Glomerular visceral epithelial cell (primary cell): ENCODE measurements at regions not wholly inside any gene's neighbourhood (a gene's known extent, or its start where the extent isn't known, plus 50 kb on each side); places are given as distances from the start of the nearest gene placed in this dataset.
"Not testable (repeated sequence)": the region's sequence is repeated elsewhere in the genome, so short reads cannot be mapped to it uniquely, and the experiment has no call there.

Experiments
- DNase-seq: peaks from one replicate; pipeline ENCODE4 v3.0.0-alpha.2; 2016; ENCODE audit errors: extremely low spot score

DNA sequence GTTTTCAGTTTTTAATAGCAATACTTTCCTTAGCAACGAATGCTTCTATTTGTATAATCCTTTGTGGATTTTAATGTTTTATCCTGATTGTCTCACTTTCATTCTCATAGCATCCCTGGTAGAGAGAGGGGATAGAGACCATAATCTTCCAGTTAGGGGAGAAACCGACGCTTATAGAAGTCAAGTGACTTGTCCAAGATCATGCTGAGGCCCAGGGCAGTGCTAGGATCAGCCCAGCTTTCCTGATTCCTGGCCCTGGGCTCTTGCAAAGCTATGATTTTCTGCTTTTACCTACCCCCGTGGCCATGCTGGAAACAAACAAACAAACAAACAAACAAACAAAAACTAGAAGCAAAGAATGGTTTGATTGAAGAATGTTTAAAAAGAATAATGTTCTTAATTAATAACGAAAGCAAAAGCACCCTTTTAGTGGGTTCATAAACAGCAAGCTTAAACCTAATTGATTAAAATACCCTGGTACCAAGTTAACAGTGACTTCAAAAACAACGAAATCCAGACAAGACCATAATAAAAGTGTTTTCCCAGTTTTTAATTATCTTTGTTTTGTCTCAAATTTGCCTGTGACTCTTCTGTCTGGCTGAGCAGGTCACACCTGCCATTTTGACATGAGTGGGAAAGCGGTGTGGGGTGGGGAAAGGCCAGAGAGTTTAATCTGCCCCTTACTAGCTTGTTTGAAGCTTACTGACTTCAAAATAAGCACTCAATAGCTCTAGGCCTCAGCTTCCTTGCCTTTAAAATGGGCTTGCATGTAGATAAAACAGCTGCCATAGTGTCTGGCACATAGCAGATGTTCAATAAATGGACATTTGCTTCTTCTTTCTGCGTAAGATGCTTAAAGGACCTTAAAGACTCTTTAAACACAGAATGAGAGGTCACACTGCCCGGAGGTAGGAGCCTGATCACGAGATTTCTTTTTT is 116.6 kb upstream of the MYCN start:
- no peak for DNase-seq

GRCh38 chr2:15824467-15824866 is 115.9 kb upstream of the MYCN start:
- not testable (repeated sequence) for DNase-seq

DNA sequence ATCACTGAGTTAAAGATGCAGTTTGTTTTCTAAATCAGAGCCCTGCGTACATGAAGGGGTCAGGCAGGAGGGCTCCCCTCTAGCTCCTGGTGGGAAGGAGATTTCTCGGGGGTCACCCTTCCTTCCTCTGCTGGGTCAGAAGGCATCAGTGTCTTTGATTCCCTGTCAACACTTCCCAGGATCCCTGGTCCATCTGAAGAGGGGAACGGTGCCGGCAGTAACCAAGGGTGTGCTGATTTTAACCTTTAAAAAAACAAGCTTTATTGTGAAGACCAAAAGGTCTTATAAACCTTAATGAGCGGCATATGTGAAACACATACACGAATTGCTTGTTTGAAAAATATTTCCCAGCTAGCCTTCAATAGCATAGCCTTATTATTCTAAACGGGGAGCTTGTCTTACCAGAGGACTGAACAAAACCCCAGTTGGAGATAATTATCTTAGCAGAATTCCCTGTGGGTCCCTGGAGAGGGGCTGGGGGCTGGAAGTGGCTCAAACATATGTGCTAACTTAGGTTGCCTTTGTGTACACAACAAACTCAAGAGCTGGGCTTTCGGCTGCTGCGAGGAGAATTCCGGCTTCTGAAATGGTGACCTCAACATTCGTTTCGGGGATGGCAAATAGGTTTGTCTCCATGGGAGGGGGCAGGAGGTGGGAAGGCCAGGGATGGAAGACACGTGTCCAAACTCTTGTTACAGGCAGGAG is 114.9 kb upstream of the MYCN start:
- DNase-seq = no peak

GRCh38 chr2:15826273-15826717 is 114.1 kb upstream of the MYCN start:
- no peak for DNase-seq

- no peak for DNase-seq
These were observed 113.3 kb upstream of the MYCN start for GRCh38 chr2:15827001-15827400.

DNA sequence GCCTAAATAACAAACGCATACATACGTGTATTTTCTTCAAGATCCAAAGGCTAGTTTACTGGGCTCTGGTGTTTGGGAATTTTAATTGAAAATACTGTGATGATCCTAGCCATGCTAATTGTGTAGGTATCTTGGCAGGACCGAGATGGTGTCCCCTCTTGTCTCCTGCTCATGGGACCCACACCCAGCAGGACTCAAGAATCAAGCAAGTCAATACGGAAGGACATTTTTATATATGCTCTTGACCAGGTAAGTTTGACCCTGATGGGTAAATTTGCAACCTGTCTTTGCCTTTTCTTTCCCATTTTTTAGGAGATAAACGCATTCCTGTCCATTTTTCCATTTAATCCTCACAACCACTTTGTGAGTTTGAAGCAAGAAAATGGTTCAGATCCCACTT is 111.8 kb upstream of the MYCN start:
- DNase-seq = no peak

GRCh38 chr2:15829091-15829801 is 111.1 kb upstream of the MYCN start:
- no peak for DNase-seq

GRCh38 chr2:15829985-15830384 is 110.4 kb upstream of the MYCN start:
- DNase-seq = no peak

- DNase-seq = no peak
These were observed 109.3 kb upstream of the MYCN start for GRCh38 chr2:15830937-15831549.

DNA sequence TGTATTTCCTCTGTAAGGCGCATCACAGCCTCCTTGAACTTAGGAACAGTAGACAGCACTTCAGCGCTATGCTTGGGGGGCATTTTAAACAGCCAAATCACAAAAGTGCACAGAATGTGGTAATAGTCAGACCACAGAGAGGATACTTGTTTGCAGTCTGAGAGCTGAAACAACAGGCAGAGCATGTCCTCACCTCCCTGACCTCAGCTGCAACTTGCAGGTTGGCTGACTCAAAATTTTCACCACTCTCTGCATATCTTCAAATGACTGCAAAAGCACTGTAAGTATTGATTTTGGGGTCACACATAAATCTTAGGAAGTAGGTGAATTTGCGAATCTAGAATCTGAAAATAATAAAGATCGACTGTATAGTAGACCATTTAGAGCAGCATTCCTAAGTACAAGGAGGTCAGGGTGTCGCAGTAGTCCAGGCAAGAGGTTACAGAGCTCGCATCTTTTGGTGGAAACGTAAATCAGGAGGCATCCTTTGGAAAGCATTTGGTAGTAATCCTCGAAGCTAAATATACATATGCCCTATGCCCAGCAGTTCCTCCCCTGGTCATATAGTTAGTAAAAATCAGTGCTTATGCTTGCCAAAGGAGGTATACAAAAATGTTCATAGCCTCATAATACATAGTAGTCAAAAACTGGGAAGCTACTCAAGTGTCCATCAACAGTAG is 108.2 kb upstream of the MYCN start:
- DNase-seq = no peak

- no peak for DNase-seq
These were observed 107.3 kb upstream of the MYCN start for GRCh38 chr2:15832849-15833680.

- no peak for DNase-seq
These were observed 106.6 kb upstream of the MYCN start for GRCh38 chr2:15833731-15834130.

GRCh38 chr2:15834381-15835031 is 105.8 kb upstream of the MYCN start:
- DNase-seq = no peak

DNA sequence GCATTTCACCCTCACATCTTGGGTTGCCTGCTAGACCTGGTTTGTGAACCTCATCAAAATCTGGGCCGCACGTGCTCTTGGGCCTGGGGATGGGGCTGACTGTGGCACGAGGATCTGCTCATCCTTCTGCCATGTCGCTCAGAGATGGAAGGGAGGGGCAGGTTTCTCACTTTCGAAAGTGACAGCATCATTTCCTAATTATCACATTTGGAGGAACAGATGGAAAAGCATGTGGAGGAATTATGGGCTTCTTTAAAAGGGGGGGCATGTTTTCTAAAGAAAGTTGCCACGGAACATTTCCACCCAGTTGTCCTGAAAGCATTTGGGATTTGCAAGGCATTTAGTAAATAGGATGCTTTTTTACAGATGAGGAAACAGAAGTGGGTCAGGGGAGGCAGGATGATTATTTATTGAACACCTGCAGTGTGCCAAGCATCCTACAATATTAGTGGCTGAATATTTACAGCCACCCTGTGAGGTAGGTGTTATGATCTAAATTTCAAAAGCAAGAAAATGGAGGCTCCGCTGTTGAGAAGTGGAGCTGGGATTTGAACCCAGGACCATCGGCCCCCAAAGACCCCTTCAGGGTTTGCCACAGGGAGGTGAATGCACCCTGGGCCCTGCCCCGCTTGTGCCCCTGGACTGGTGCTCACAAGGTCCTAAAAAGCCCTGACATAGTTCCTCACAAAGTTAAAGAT is 104.2 kb upstream of the MYCN start:
- no peak for DNase-seq

DNA sequence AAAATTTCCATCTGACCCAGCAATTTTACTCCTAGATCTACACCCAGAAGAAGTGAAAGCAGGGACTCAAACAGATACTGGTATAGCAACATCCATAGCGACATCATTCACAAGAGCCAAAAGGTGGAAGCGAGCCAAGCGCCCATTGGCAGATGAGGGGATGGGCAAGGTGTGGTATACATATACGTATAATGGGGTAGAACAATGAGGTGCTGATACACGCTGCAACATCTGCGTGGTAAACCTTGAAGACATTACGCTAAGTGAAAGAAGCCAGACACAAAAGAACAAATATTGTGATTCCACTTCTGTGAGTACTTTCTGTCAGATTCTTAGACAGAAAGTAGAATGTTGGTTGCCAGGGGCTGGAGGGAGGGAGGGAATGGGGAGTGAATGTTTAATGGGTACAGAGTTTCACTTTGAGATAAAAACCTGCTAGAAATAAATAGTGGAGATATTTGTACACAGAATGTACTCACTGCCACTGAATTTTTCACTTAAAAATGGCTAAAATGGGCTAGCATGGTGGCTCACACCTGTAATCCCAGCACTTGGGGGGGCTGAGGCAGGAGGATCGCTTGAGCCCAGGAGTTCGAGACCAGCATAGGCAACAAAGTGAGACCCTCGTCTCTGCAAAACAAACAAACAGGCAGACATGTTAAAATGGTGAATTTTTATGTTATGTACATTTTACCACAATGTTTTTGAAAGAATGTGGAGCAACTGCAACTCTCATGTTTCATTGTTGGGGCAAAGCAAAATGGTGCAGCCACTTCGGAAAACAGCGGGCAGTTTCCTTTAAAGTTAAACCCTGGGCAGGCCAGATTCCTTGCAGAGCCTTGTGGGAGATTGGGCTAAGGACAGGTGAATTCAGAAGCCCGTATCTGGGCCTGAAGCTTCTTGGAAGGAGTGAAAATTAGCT is 103.4 kb upstream of the MYCN start:
- DNase-seq = no peak

DNA sequence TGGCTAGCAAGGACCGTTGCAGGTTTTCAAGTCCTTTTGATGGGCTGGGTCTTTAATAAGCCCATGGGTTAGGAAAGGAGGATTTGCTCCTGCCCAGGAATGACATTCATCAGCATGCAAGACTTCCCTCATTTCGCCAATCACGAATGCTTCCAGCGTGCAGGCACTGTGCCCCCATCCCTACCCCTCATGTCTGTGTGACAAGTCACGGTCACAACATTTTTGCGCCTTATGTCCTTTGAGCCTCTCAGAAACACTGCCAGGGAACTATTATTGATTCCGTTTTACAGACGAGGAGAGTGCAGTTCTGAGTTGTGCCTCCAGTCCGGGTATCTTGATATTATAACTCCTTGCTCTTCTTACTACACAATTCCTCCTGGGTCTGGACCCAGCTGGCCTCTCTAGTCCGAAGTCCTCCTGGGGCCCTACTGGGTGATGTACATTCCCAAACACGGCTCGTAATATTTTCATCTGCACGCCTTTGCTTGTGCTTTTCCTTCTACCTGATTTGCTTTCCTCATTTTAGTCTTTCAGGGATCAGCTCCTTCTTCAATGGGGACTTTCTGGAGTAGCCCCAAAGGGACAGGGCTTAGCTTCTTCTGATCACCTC is 101.8 kb upstream of the MYCN start:
- no peak for DNase-seq

GRCh38 chr2:15839426-15840124 is 100.8 kb upstream of the MYCN start:
- no peak for DNase-seq
